GM12892 (cell line): ENCODE measurements at regions not wholly inside any gene's neighbourhood (a gene's known extent, or its start where the extent isn't known, plus 50 kb on each side); places are given as distances from the start of the nearest gene placed in this dataset.

Source experiments
- POLR2A ChIP-seq: IDR thresholded peaks from 2 replicates; pipeline ENCODE4 v1.6.1; 2011; ENCODE audit warnings: low read depth, low read length, control low read depth
- POLR2AphosphoS5 ChIP-seq: IDR thresholded peaks from 2 replicates; pipeline ENCODE4 v1.6.1; 2011; ENCODE audit warnings: low read depth, low read length, control low read depth

DNA sequence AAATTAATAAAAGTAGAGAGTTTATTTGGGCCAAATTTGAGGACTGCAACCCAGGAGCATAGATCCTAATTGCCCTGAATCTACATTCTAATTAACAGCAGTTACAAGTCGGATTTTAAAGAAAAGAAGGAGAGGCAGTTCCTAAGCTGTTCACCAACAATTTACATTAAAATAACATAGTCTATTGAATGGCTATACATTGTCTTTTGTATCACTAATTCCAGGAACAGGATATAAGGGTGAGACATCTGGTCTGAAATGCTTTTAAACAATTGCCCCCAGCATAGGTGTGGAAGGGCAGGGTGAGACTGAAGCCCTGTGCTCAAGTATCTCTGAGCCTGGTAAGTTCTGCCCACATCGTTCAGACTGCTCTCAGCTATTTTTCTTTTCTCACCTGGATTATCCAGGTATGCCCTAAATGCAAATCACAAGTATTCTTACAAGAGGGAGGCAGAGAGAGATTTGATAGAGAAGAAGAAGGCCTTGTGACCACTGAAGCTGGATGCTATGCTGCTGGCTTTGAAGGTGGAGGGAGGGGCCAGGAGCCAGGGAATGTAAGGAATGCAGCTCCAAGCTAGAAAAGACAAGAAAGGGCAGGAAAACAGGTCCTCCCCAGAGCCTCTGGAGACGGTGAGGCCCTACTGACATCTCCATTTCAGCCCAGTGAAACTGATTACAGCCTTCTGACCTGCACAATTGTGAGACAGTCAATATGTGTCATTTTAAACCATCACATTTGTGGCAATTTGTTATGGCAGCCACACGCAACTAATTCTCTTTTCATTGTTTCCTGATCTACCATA lies 189.4 kb upstream of the ARL4C start:
- TF ChIP-seq POLR2A = no peak
- no peak for TF ChIP-seq POLR2AphosphoS5
